ENCODE measurements at regions not wholly inside any gene's neighbourhood (a gene's known extent, or its start where the extent isn't known, plus 50 kb on each side); places are given as distances from the start of the nearest gene placed in this dataset.

- no peak overlapping the region for H3K27ac ChIP-seq
- no peak for TF ChIP-seq CTCF (conservative IDR thresholded peaks at IDR 0.05)
Observed at GRCh38 chr22:47238690-47239473, 476.4 kb downstream of the TBC1D22A start.

- H3K27ac ChIP-seq: no peak overlapping the region
- TF ChIP-seq CTCF (conservative IDR thresholded peaks at IDR 0.05): no peak
Observed at GRCh38 chr22:47237890-47238480, 475.5 kb downstream of the TBC1D22A start.

GRCh38 chr22:47236718-47237117, 474.3 kb downstream of the TBC1D22A start:
- no peak for TF ChIP-seq CTCF (conservative IDR thresholded peaks at IDR 0.05)
- no peak overlapping the region for H3K27ac ChIP-seq

- H3K27ac ChIP-seq: no peak overlapping the region
- no peak for TF ChIP-seq CTCF (conservative IDR thresholded peaks at IDR 0.05)
Observed at GRCh38 chr22:47236161-47236560, 473.7 kb downstream of the TBC1D22A start.

- no peak overlapping the region for H3K27ac ChIP-seq
- no peak for TF ChIP-seq CTCF (conservative IDR thresholded peaks at IDR 0.05)
Observed at GRCh38 chr22:47233316-47234243, 471.1 kb downstream of the TBC1D22A start.

- no peak overlapping the region for H3K27ac ChIP-seq
- no peak for TF ChIP-seq CTCF (conservative IDR thresholded peaks at IDR 0.05)
Observed at GRCh38 chr22:47232753-47233152, 470.3 kb downstream of the TBC1D22A start.

- TF ChIP-seq CTCF (conservative IDR thresholded peaks at IDR 0.05): no peak
- no peak overlapping the region for H3K27ac ChIP-seq
Observed at GRCh38 chr22:47232197-47232596, 469.7 kb downstream of the TBC1D22A start.

Data from VCaP (cell line).